ENCODE measurements at regions not wholly inside any gene's neighbourhood (a gene's known extent, or its start where the extent isn't known, plus 50 kb on each side); places are given as distances from the start of the nearest gene placed in this dataset.
"Not testable (repeated sequence)": the region's sequence is repeated elsewhere in the genome, so short reads cannot be mapped to it uniquely, and the experiment has no call there.

DNA sequence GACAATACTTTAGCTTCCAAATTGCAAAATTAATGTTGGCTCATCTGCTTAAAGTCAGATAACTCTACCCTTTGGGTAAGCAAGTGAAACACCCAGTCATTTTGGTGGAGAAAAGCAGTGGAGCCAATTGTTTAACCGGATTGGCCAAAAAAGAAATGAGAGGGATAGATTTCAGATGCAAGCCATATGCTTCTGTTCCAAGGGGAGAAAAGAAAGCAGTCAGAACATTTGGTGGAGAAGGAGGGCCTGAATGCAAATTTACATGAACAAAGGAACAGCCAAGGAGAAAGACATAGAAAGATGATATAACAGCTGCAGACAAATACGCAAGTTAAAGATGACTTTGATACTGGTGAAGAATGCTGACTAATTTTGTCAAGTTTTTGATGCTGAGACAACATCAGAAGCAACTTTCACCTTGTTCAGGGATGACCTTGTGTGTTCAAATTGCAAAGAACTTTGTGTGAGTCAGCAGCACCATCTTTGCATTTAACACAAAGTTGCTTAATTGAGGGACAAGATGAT lies 173.1 kb downstream of the TGFB2 start:
- H3K4me3 ChIP-seq (ENCODE audit: low read depth, low read length), result no peak overlapping the region
- no peak for DNase-seq (ENCODE audit: low read depth)
- TF ChIP-seq MYC (IDR thresholded peaks at IDR 0.05; ENCODE audit: low read depth, low read length) (no peak), CTCF (IDR thresholded peaks at IDR 0.05; ENCODE audit: low read depth, low read length) (no peak), POLR2A (IDR thresholded peaks at IDR 0.05; ENCODE audit: extremely low read depth, insufficient read length) (no peak)
- TF ChIP-seq, protein P1, sequence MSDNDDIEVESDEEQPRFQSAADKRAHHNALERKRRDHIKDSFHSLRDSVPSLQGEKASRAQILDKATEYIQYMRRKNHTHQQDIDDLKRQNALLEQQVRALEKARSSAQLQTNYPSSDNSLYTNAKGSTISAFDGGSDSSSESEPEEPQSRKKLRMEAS (IDR thresholded peaks at IDR 0.05; ENCODE audit: low read depth, low read length), result no peak

GRCh38 chr1:218520646-218521045 lies 175.5 kb downstream of the TGFB2 start:
- DNase-seq (ENCODE audit: low read depth), result not testable (repeated sequence)

GRCh38 chr1:218521414-218522169 lies 176.5 kb downstream of the TGFB2 start:
- no peak overlapping the region for H3K4me3 ChIP-seq (ENCODE audit: low read depth, low read length)
- peak; percentile 63 for DNase-seq (ENCODE audit: low read depth)
- TF ChIP-seq, protein P1 (IDR thresholded peaks at IDR 0.05; ENCODE audit: low read depth, low read length), result no peak
- TF ChIP-seq CTCF (IDR thresholded peaks at IDR 0.05; ENCODE audit: low read depth, low read length) (peak; percentile 76), POLR2A (IDR thresholded peaks at IDR 0.05; ENCODE audit: extremely low read depth, insufficient read length) (no peak)

More at GRCh38 chr1:218520646-218521045, 175.5 kb downstream of the TGFB2 start:
- H3K4me3 ChIP-seq (ENCODE audit: low read depth, low read length), result not testable (repeated sequence)

DNA sequence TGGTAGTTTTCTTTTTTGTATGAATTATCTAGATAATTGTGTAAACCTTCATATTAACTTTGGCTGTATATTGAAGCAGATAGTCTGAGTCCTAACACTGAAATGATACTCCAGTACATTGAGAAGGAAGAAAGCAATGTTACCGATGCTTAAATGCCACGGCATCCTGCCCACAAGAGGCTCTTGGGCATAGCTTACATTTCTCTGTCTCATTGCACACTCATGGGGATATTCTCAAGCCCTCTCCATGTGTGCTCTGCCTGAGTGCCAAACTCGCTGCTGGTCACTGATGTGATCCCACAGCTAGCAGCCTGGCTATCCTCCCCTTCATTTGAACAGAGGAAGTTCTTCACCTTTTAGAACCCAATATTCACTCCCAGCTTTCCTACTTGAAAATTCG lies 179.4 kb downstream of the TGFB2 start:
- DNase-seq (ENCODE audit: low read depth), result no peak
- no peak overlapping the region for H3K4me3 ChIP-seq (ENCODE audit: low read depth, low read length)
- TF ChIP-seq POLR2A (IDR thresholded peaks at IDR 0.05; ENCODE audit: extremely low read depth, insufficient read length) (no peak), CTCF (IDR thresholded peaks at IDR 0.05; ENCODE audit: low read depth, low read length) (no peak), MYC (IDR thresholded peaks at IDR 0.05; ENCODE audit: low read depth, low read length) (no peak)
- TF ChIP-seq, protein P1 (IDR thresholded peaks at IDR 0.05; ENCODE audit: low read depth, low read length), result no peak

DNA sequence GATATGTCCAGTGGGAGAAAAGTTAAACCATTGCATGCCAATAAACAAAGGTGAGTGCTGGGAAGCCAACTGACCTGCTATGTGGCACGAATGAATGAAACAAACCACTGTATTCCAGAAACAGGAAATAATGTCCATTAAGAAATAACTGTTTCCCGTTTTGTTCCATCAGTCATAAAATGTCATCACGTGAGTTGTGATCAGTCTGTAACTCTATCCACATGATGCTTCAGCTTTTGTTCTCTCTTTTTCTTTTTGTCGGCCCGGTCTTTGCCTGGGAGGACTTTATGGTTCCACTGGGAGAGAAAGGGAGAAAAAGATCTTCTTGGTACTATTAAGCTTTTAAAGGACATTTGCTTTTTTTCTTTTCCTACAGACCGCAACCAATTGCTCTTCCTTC lies 179.9 kb downstream of the TGFB2 start:
- H3K4me3 ChIP-seq (ENCODE audit: low read depth, low read length), result no peak overlapping the region
- no peak for DNase-seq (ENCODE audit: low read depth)
- no peak for TF ChIP-seq MYC (IDR thresholded peaks at IDR 0.05; ENCODE audit: low read depth, low read length)
- TF ChIP-seq POLR2A (IDR thresholded peaks at IDR 0.05; ENCODE audit: extremely low read depth, insufficient read length), result no peak
- TF ChIP-seq CTCF (IDR thresholded peaks at IDR 0.05; ENCODE audit: low read depth, low read length), result no peak
- TF ChIP-seq, protein P1 (IDR thresholded peaks at IDR 0.05; ENCODE audit: low read depth, low read length), result no peak

DNA sequence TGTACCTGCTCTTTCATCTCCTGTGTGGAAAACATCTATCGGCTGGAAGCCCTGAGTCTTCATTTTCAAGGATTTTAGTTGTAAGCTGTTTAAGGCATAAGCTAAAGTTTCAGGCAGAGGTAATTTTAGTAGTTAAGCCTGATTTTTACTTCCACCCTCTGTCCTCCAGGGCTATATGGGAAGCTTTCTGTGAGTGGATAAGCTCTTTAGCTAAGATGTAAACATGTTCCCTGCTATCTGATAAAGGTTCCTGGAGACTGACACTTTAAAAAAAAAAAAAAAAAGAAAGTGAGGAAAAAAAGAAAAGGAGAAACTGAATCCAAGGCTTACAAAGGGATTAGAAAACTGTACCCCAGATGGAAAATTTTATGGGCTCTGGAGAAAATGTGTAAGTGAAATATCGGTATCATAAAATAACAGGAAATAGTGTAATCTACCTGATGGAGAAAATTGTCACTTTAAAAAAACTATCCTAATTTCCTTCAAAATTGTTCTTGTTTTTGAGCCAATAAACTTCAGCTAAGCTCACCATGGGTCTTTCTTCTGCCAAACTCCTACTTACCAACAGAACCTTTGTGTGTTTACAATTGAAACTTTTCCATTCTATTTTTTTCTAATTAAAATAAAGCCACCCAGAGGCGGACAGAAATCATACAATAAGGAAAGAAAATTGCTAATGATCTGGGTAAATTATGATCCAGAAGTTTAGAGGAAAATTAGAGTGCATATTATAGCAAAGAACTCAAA lies 180.5 kb downstream of the TGFB2 start:
- no peak for TF ChIP-seq POLR2A (IDR thresholded peaks at IDR 0.05; ENCODE audit: extremely low read depth, insufficient read length)
- TF ChIP-seq MYC (IDR thresholded peaks at IDR 0.05; ENCODE audit: low read depth, low read length), result no peak
- no peak for DNase-seq (ENCODE audit: low read depth)
- H3K4me3 ChIP-seq (ENCODE audit: low read depth, low read length), result no peak overlapping the region

Measured in NB4 (cell line).